Keratinocyte (primary cell): ENCODE measurements at regions not wholly inside any gene's neighbourhood (a gene's known extent, or its start where the extent isn't known, plus 50 kb on each side); places are given as distances from the start of the nearest gene placed in this dataset.

Experiments used
- DNase-seq: peaks from one replicate; pipeline ENCODE4 v3.0.0-alpha.2; 2011; ENCODE audit warnings: low read depth, missing footprints, low spot score
- FAIRE-seq: peaks from 2 replicates; lab custom pipeline; 2011; peaks lifted over from hg19 to GRCh38; lab: Jason Lieb, UNC
- H2AFZ ChIP-seq: 2 replicates; pipeline ENCODE4 v1.6.0; 2012; ENCODE audit warnings: low read length, control low read depth, inconsistent platforms; ENCODE audit not compliant: control insufficient read depth
- H3K27ac ChIP-seq: 2 replicates; pipeline ENCODE4 v1.5.1; 2011; ENCODE audit warnings: low read length; ENCODE audit not compliant: control insufficient read depth, insufficient read depth
- H3K27me3 ChIP-seq: 3 replicates; pipeline ENCODE4 v1.6.0; 2011; ENCODE audit warnings: low read length; ENCODE audit not compliant: control insufficient read depth, insufficient read depth; ENCODE audit errors: extremely low read depth
- H3K36me3 ChIP-seq, 2 experiments: 2 replicates in 1 of 2; 3 replicates in 1 of 2; pipeline ENCODE4 v1.5.1; 2011; ENCODE audit warnings: low read length in 2 of 2, mild to moderate bottlenecking in 1 of 2; ENCODE audit not compliant: control insufficient read depth in 2 of 2, insufficient read depth in 2 of 2; ENCODE audit errors: extremely low read depth in 1 of 2
- H3K4me1 ChIP-seq: 3 replicates; pipeline ENCODE4 v1.5.1; 2011; ENCODE audit warnings: low read length; ENCODE audit not compliant: control insufficient read depth, insufficient read depth; ENCODE audit errors: extremely low read depth
- H3K4me2 ChIP-seq: 3 replicates; pipeline ENCODE4 v1.6.0; 2011; ENCODE audit warnings: low read depth, low read length; ENCODE audit not compliant: control insufficient read depth, insufficient read depth; ENCODE audit errors: extremely low read depth
- H3K4me3 ChIP-seq, 3 experiments: fragments of 200-600 bp in 1 of 3; sonication (generic) in 1 of 3; 2 replicates in 2 of 3; 3 replicates in 1 of 3; pipeline ENCODE4 v1.5.1; 2011 to 2016; ENCODE audit warnings: low read length in 3 of 3, mild to moderate bottlenecking in 3 of 3, control low read depth in 2 of 3, inconsistent platforms in 1 of 3, low read depth in 1 of 3, mixed read lengths in 1 of 3, mixed run types in 1 of 3, moderate library complexity in 1 of 3; ENCODE audit not compliant: control insufficient read depth in 2 of 3, insufficient read depth in 2 of 3; ENCODE audit errors: extremely low read depth in 1 of 3
- H3K79me2 ChIP-seq: 2 replicates; pipeline ENCODE4 v1.6.0; 2012; ENCODE audit warnings: low read length; ENCODE audit not compliant: control insufficient read depth, insufficient read depth
- H3K9ac ChIP-seq: 3 replicates; pipeline ENCODE4 v1.6.0; 2011; ENCODE audit warnings: low read length; ENCODE audit not compliant: control insufficient read depth, insufficient read depth; ENCODE audit errors: extremely low read depth
- H3K9me1 ChIP-seq: 3 replicates; pipeline ENCODE4 v1.6.0; 2011; ENCODE audit warnings: low read length; ENCODE audit not compliant: control insufficient read depth, insufficient read depth; ENCODE audit errors: extremely low read depth
- H3K9me3 ChIP-seq: 2 replicates; pipeline ENCODE4 v1.5.1; 2012; ENCODE audit warnings: low read depth, low read length; ENCODE audit not compliant: control insufficient read depth
- H4K20me1 ChIP-seq: 3 replicates; pipeline ENCODE4 v1.6.0; 2011; ENCODE audit warnings: low read length; ENCODE audit not compliant: control insufficient read depth, insufficient read depth; ENCODE audit errors: extremely low read depth
- CTCF ChIP-seq, 3 experiments: IDR thresholded peaks in 1 of 3; conservative IDR thresholded peaks in 1 of 3; optimal IDR thresholded peaks in 1 of 3; 2 replicates in 2 of 3; 3 replicates in 1 of 3; pipeline versions ENCODE3 to v1.5.1; 2011; ENCODE audit warnings: low read length in 3 of 3, mild to moderate bottlenecking in 3 of 3, moderate library complexity in 2 of 3, control low read depth in 1 of 3, inconsistent platforms in 1 of 3; ENCODE audit not compliant: insufficient read depth in 2 of 3; ENCODE audit errors: extremely low read depth in 1 of 3
- EZH2 ChIP-seq: IDR thresholded peaks from one replicate; pipeline ENCODE4 v1.6.1; 2012; ENCODE audit warnings: inconsistent platforms, mild to moderate bottlenecking, low read length, moderate library complexity
- dilution Hi-C: fragments of 300-500 bp; cut with MboI; formaldehyde crosslinking; loops from one replicate; pipeline ENCODE4 v1.7.0; 2020; ENCODE audit warnings: low sequenced_read_pairs; ENCODE audit not compliant: extremely low pct_ligation_motif_present

- Histone ChIP-seq H3K27ac (no peak overlapping the region), H3K4me1 (peaks cover 5% of the 10 kb centered on the region), H4K20me1 (no peaks in the 10 kb centered on the region), H3K79me2 (no peaks in the 10 kb centered on the region), H3K9me1 (no peaks in the 10 kb centered on the region), H3K4me3 (no peak overlapping the region), H3K9ac (no peak overlapping the region), H3K9me3 (no peaks in the 10 kb centered on the region), H2AFZ (no peak overlapping the region), H3K27me3 (no peaks in the 10 kb centered on the region), H3K36me3 (no peaks in the 10 kb centered on the region), H3K4me2 (no peak overlapping the region)
- DNase-seq = no peak
- TF ChIP-seq EZH2 (no peak), CTCF (optimal IDR thresholded peaks at IDR 0.05 in 1 of 3, IDR thresholded peaks at IDR 0.05 in 1 of 3, conservative IDR thresholded peaks at IDR 0.05 in 1 of 3; ENCODE audit: extremely low read depth in 1 of 3, insufficient read depth in 2 of 3, low read length in 3 of 3) (no peak)
- no peak for FAIRE-seq
- dilution Hi-C loops = no loop called here
Observed at GRCh38 chr10:30233186-30233959, 115.7 kb downstream of the MTPAP start.

- Histone ChIP-seq H2AFZ (no peak overlapping the region), H4K20me1 (no peaks in the 10 kb centered on the region), H3K9ac (no peak overlapping the region), H3K27ac (no peak overlapping the region), H3K4me3 (no peak overlapping the region), H3K4me2 (no peak overlapping the region), H3K79me2 (no peaks in the 10 kb centered on the region), H3K36me3 (no peaks in the 10 kb centered on the region), H3K9me1 (no peaks in the 10 kb centered on the region), H3K9me3 (no peaks in the 10 kb centered on the region), H3K27me3 (no peaks in the 10 kb centered on the region), H3K4me1 (peaks cover 5% of the 10 kb centered on the region)
- dilution Hi-C loops = no loop called here
- no peak for FAIRE-seq
- TF ChIP-seq CTCF (optimal IDR thresholded peaks at IDR 0.05 in 1 of 3, IDR thresholded peaks at IDR 0.05 in 1 of 3, conservative IDR thresholded peaks at IDR 0.05 in 1 of 3; ENCODE audit: extremely low read depth in 1 of 3, insufficient read depth in 2 of 3, low read length in 3 of 3) (no peak), EZH2 (no peak)
- no peak for DNase-seq
Observed at GRCh38 chr10:30231709-30232108, 117.4 kb downstream of the MTPAP start.
